ENCODE measurements at regions not wholly inside any gene's neighbourhood (a gene's known extent, or its start where the extent isn't known, plus 50 kb on each side); places are given as distances from the start of the nearest gene placed in this dataset.

DNA sequence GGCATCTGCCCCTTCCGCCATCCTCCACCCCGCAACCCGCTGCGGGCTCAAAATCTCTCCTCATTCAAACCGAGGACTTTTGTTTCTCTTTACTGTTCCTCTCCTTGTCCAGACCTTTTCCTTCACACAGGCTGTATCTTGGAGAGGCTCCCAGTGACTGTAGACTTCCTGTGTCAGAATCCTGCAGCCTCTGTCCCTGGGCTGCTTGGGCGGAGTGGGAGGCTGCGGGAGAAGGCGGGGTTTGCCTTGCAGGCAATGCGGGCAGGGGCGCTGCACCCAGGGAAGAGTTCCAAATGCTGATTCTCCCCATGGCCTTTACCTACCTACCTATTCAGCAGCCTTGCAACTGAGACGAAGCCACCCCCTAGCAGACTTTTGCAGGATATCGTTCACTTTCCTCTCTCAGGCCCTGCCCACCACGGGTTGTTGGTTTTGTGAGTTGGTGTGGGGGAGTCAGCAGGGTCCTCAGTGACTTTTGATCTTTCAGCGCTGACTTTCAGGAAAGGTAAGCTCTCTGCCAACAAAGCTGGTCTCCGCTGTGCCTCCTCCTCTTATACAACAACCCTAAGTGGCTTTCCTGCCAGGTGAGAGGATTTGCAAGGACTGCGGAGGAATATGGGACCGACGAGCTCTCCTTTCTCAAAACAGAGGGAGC lies 79.0 kb upstream of the KCNA1 start:
- TF ChIP-seq, protein P1, sequence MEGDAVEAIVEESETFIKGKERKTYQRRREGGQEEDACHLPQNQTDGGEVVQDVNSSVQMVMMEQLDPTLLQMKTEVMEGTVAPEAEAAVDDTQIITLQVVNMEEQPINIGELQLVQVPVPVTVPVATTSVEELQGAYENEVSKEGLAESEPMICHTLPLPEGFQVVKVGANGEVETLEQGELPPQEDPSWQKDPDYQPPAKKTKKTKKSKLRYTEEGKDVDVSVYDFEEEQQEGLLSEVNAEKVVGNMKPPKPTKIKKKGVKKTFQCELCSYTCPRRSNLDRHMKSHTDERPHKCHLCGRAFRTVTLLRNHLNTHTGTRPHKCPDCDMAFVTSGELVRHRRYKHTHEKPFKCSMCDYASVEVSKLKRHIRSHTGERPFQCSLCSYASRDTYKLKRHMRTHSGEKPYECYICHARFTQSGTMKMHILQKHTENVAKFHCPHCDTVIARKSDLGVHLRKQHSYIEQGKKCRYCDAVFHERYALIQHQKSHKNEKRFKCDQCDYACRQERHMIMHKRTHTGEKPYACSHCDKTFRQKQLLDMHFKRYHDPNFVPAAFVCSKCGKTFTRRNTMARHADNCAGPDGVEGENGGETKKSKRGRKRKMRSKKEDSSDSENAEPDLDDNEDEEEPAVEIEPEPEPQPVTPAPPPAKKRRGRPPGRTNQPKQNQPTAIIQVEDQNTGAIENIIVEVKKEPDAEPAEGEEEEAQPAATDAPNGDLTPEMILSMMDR (IDR thresholded peaks at IDR 0.05) = no peak
- no peak for TF ChIP-seq POLR2A (IDR thresholded peaks at IDR 0.05)
